WTC11 (cell line): ENCODE measurements at regions not wholly inside any gene's neighbourhood (a gene's known extent, or its start where the extent isn't known, plus 50 kb on each side); places are given as distances from the start of the nearest gene placed in this dataset.

Source experiments
- ATAC-seq: fragments of 200-7000 bp; cut with Tn5 transposase; 2 replicates; pipeline ENCODE4 v1.10.0; 2021; ENCODE audit warnings: mild to moderate bottlenecking, moderate library complexity
- CTCF ChIA-PET: fragments of 300-600 bp; sonication (Branson Sonifier 250); formaldehyde crosslinking; loops from one replicate; lab custom pipeline; 2021; ENCODE audit warnings: antibody characterized with exemption; lab: Charles Lee
- POLR2A ChIA-PET: fragments of 350-600 bp; sonication (Branson Sonifier 250); formaldehyde crosslinking; loops from one replicate; lab custom pipeline; 2021; ENCODE audit warnings: antibody characterized with exemption; lab: Charles Lee
- DNase-seq: peaks from one replicate; pipeline ENCODE4 v3.0.0; 2021; ENCODE audit warnings: low spot score
- H3K27ac Mint-ChIP-seq: 2 replicates; pipeline ENCODE4 v1.8.0; 2021; ENCODE audit warnings: mixed read lengths
- H3K27me3 Mint-ChIP-seq: 2 replicates; pipeline ENCODE4 v1.8.0; 2021; ENCODE audit warnings: low read depth, mild to moderate bottlenecking, moderate library complexity, mixed read lengths
- H3K36me3 Mint-ChIP-seq: 2 replicates; pipeline ENCODE4 v1.8.0; 2021; ENCODE audit warnings: mixed read lengths
- H3K4me1 Mint-ChIP-seq: 2 replicates; pipeline ENCODE4 v1.8.0; 2022; ENCODE audit warnings: mixed read lengths
- H3K4me3 Mint-ChIP-seq: 2 replicates; pipeline ENCODE4 v1.8.0; 2021; ENCODE audit warnings: mild to moderate bottlenecking, moderate library complexity, mixed read lengths
- H3K9me3 Mint-ChIP-seq: 2 replicates; pipeline ENCODE4 v1.8.0; 2021; ENCODE audit warnings: mixed read lengths
- ATF1 ChIP-seq: sonication (generic); formaldehyde crosslinking; IDR thresholded peaks from 2 replicates; pipeline ENCODE4 v1.8.1; 2023; ENCODE audit warnings: mild to moderate bottlenecking, moderate library complexity, missing genetic modification reagents
- ATF3 ChIP-seq: sonication (generic); formaldehyde crosslinking; conservative IDR thresholded peaks from 2 replicates; pipeline ENCODE4 v1.8.1; 2022; ENCODE audit warnings: mild to moderate bottlenecking, missing genetic modification reagents
- E2F5 ChIP-seq: sonication (generic); formaldehyde crosslinking; IDR thresholded peaks from 2 replicates; pipeline ENCODE4 v1.8.1; 2022; ENCODE audit warnings: mild to moderate bottlenecking, moderate library complexity, missing genetic modification reagents
- EMX1 ChIP-seq: fragments of 250-450 bp; sonication (Bioruptor Pico); IDR thresholded peaks from 2 replicates; pipeline ENCODE4 v1.8.0; 2021; ENCODE audit warnings: mild to moderate bottlenecking
- ESRRA ChIP-seq: sonication (generic); formaldehyde crosslinking; IDR thresholded peaks from 2 replicates; pipeline ENCODE4 v1.8.1; 2022; ENCODE audit warnings: mild to moderate bottlenecking, missing genetic modification reagents, borderline replicate concordance
- GTF2I ChIP-seq: fragments of 250-450 bp; sonication (Bioruptor Pico); conservative IDR thresholded peaks from 2 replicates; pipeline ENCODE4 v1.4.0; 2021; ENCODE audit warnings: mild to moderate bottlenecking
- HMGXB4 ChIP-seq: sonication (generic); formaldehyde crosslinking; IDR thresholded peaks from 2 replicates; pipeline ENCODE4 v1.8.1; 2023; ENCODE audit warnings: mild to moderate bottlenecking, moderate library complexity, missing genetic modification reagents
- IRF2 ChIP-seq: sonication (generic); formaldehyde crosslinking; IDR thresholded peaks from 2 replicates; pipeline ENCODE4 v1.8.0; 2022; ENCODE audit warnings: low read depth, missing genetic modification reagents, borderline replicate concordance
- JAZF1 ChIP-seq: fragments of 250-450 bp; sonication (Bioruptor Pico); IDR thresholded peaks from 2 replicates; pipeline ENCODE4 v1.9.0; 2021; ENCODE audit warnings: moderate library complexity, mild to moderate bottlenecking, inconsistent platforms
- JUN ChIP-seq: sonication (generic); formaldehyde crosslinking; IDR thresholded peaks from 2 replicates; pipeline ENCODE4 v1.8.0; 2023; ENCODE audit warnings: mild to moderate bottlenecking, missing genetic modification reagents
- MLX ChIP-seq: sonication (generic); formaldehyde crosslinking; IDR thresholded peaks from 2 replicates; pipeline ENCODE4 v1.8.1; 2023; ENCODE audit warnings: mild to moderate bottlenecking, missing genetic modification reagents, moderate library complexity
- NFE2L1 ChIP-seq: sonication (generic); formaldehyde crosslinking; IDR thresholded peaks from 2 replicates; pipeline ENCODE4 v1.8.1; 2023; ENCODE audit warnings: missing genetic modification reagents
- NFYB ChIP-seq: sonication (generic); formaldehyde crosslinking; conservative IDR thresholded peaks from 2 replicates; pipeline ENCODE4 v1.8.0; 2022; ENCODE audit warnings: low read depth, missing genetic modification reagents
- NR2C2 ChIP-seq: sonication (generic); formaldehyde crosslinking; IDR thresholded peaks from 2 replicates; pipeline ENCODE4 v1.8.0; 2022; ENCODE audit warnings: mild to moderate bottlenecking, missing genetic modification reagents
- OVOL2 ChIP-seq: fragments of 250-450 bp; sonication (Bioruptor Pico); IDR thresholded peaks from 2 replicates; pipeline ENCODE4 v1.9.0; 2021; ENCODE audit warnings: mild to moderate bottlenecking, borderline replicate concordance
- RELA ChIP-seq: sonication (generic); formaldehyde crosslinking; IDR thresholded peaks from 2 replicates; pipeline ENCODE4 v1.8.1; 2022; ENCODE audit warnings: missing genetic modification reagents, mild to moderate bottlenecking, borderline replicate concordance
- RORB ChIP-seq: fragments of 250-450 bp; sonication (Bioruptor Pico); IDR thresholded peaks from 2 replicates; pipeline ENCODE4 v1.9.0; 2021; ENCODE audit warnings: mild to moderate bottlenecking
- SMAD4 ChIP-seq: sonication (generic); formaldehyde crosslinking; IDR thresholded peaks from 2 replicates; pipeline ENCODE4 v1.8.0; 2022; ENCODE audit warnings: mild to moderate bottlenecking, missing genetic modification reagents
- SOX15 ChIP-seq: fragments of 250-450 bp; sonication (Bioruptor Pico); IDR thresholded peaks from 2 replicates; pipeline ENCODE4 v1.9.0; 2021; ENCODE audit warnings: mild to moderate bottlenecking
- TEAD1 ChIP-seq: sonication (generic); formaldehyde crosslinking; IDR thresholded peaks from 2 replicates; pipeline ENCODE4 v1.8.0; 2022; ENCODE audit warnings: mild to moderate bottlenecking, missing genetic modification reagents
- USF2 ChIP-seq: sonication (generic); formaldehyde crosslinking; IDR thresholded peaks from 2 replicates; pipeline ENCODE4 v1.8.1; 2023; ENCODE audit warnings: mild to moderate bottlenecking, missing genetic modification reagents, moderate library complexity
- ZBTB21 ChIP-seq: sonication (generic); formaldehyde crosslinking; IDR thresholded peaks from 2 replicates; pipeline ENCODE4 v1.8.1; 2023; ENCODE audit warnings: mild to moderate bottlenecking, missing genetic modification reagents, borderline replicate concordance
- ZBTB43 ChIP-seq: sonication (generic); formaldehyde crosslinking; IDR thresholded peaks from 2 replicates; pipeline ENCODE4 v1.8.1; 2023; ENCODE audit warnings: mild to moderate bottlenecking, missing genetic modification reagents
- ZNF219 ChIP-seq: sonication (generic); formaldehyde crosslinking; IDR thresholded peaks from 2 replicates; pipeline ENCODE4 v1.8.0; 2023; ENCODE audit warnings: missing genetic modification reagents, mild to moderate bottlenecking, borderline replicate concordance
- ZNF425 ChIP-seq: fragments of 250-450 bp; sonication (Bioruptor Pico); conservative IDR thresholded peaks from 2 replicates; pipeline ENCODE4 v1.9.0; 2021; ENCODE audit warnings: mild to moderate bottlenecking
- ZNF532 ChIP-seq: fragments of 250-450 bp; sonication (Bioruptor Pico); IDR thresholded peaks from 2 replicates; pipeline ENCODE4 v1.9.0; 2021; ENCODE audit warnings: mild to moderate bottlenecking, borderline replicate concordance

- Mint-ChIP-seq H3K27ac (no peak overlapping the region), H3K36me3 (peaks cover 21% of the 10 kb centered on the region), H3K27me3 (0 out of 2 replicates have a peak, but pooled peaks cover 8% of the 10 kb centered on the region), H3K4me1 (peaks cover 69% of the 10 kb centered on the region), H3K4me3 (no peak overlapping the region), H3K9me3 (peaks cover 18% of the 10 kb centered on the region)
- no peak for DNase-seq
- POLR2A ChIA-PET, result no interaction called here
- ATAC-seq, result no peak
- CTCF ChIA-PET, result no interaction called here
- TF ChIP-seq NFYB (CRISPR knock-in tag) (no peak), IRF2 (CRISPR knock-in tag) (no peak), RELA (no peak), EMX1 (CRISPR knock-in tag) (no peak), SOX15 (CRISPR knock-in tag) (no peak), ATF1 (CRISPR knock-in tag) (no peak), NFE2L1 (CRISPR knock-in tag) (no peak), USF2 (no peak), ZNF219 (CRISPR knock-in tag) (no peak), ZBTB21 (CRISPR knock-in tag) (no peak), SMAD4 (no peak), ESRRA (no peak)
Observed at GRCh38 chr4:136800248-136800647, 732.0 kb downstream of the PCDH18 start.

GRCh38 chr4:136796953-136797352, 735.3 kb downstream of the PCDH18 start:
- Mint-ChIP-seq H3K27ac (peak overlapping the region; percentile 96), H3K9me3 (peaks cover 10% of the 10 kb centered on the region), H3K36me3 (peaks cover 10% of the 10 kb centered on the region), H3K4me3 (peak overlapping the region; percentile 14; the same call in 1 of the 2 replicates), H3K27me3 (no peaks in the 10 kb centered on the region), H3K4me1 (peaks cover 65% of the 10 kb centered on the region)
- ChIA-PET CTCF (no interaction called here), POLR2A (no interaction called here)
- ATAC-seq, result peak; percentile 89
- DNase-seq, result no peak
- TF ChIP-seq OVOL2 (CRISPR knock-in tag) (no peak), ZNF425 (CRISPR knock-in tag) (no peak), ESRRA (no peak), HMGXB4 (CRISPR knock-in tag) (no peak), ZNF532 (CRISPR knock-in tag) (no peak), JAZF1 (no peak), JUN (CRISPR knock-in tag) (no peak), GTF2I (CRISPR knock-in tag) (no peak), MLX (CRISPR knock-in tag) (no peak), RORB (CRISPR knock-in tag) (no peak), TEAD1 (CRISPR knock-in tag) (no peak), E2F5 (CRISPR knock-in tag) (no peak), NR2C2 (CRISPR knock-in tag) (no peak), ATF3 (CRISPR knock-in tag) (no peak), ZBTB43 (CRISPR knock-in tag) (no peak)
